ENCODE measurements at regions not wholly inside any gene's neighbourhood (a gene's known extent, or its start where the extent isn't known, plus 50 kb on each side); places are given as distances from the start of the nearest gene placed in this dataset.

- WGBS (ENCODE audit: extremely low coverage, insufficient coverage, insufficient read length) = no CpG with 5 or more reads among the region's 3 CpGs
- H3K9ac ChIP-seq (ENCODE audit: low read length) = no peak overlapping the region
- H3K4ac ChIP-seq (ENCODE audit: low read depth, low read length) = no peak overlapping the region
Measured at GRCh38 chr2:153557211-153557610, 78.6 kb upstream of the RPRM start.

GRCh38 chr2:153557714-153558113 lies 79.2 kb upstream of the RPRM start:
- no peak overlapping the region for H3K14ac ChIP-seq (ENCODE audit: low read length)
- no peak overlapping the region for H4K8ac ChIP-seq (ENCODE audit: low read depth, low read length)
- H4K91ac ChIP-seq (ENCODE audit: low read depth, low read length) = no peak overlapping the region
- no CpG with 5 or more reads among the region's 2 CpGs for WGBS (ENCODE audit: extremely low coverage, insufficient coverage, insufficient read length)
- H2BK120ac ChIP-seq (ENCODE audit: insufficient read depth, low read length, poor library complexity) = no peak overlapping the region
- H3K79me1 ChIP-seq (ENCODE audit: low read length) = no peaks in the 10 kb centered on the region
- no peak overlapping the region for H3K4me3 ChIP-seq (ENCODE audit: low read depth, low read length)
- no peaks in the 10 kb centered on the region for H3K79me2 ChIP-seq (ENCODE audit: control insufficient read depth, insufficient read depth, low read length, poor library complexity)
- no peaks in the 10 kb centered on the region for H3K36me3 ChIP-seq (ENCODE audit: control insufficient read depth in 1 of 2, insufficient read depth in 2 of 2, low read length in 2 of 2)
- H3K9ac ChIP-seq (ENCODE audit: low read length) = no peak overlapping the region
- H2AFZ ChIP-seq (ENCODE audit: insufficient read depth, low read length, poor library complexity) = no peak overlapping the region
- no peak overlapping the region for H3K4ac ChIP-seq (ENCODE audit: low read depth, low read length)
- H2BK12ac ChIP-seq (ENCODE audit: low read length) = no peak overlapping the region
- no peak overlapping the region for H3K27ac ChIP-seq (ENCODE audit: low read depth, low read length)
- no peak overlapping the region for H2BK5ac ChIP-seq (ENCODE audit: low read depth, low read length, poor library complexity)
- H3K27me3 ChIP-seq (ENCODE audit: insufficient read depth, low read length) = no peaks in the 10 kb centered on the region
- H3K4me1 ChIP-seq (ENCODE audit: control insufficient read depth in 1 of 2, insufficient read depth in 2 of 2, low read length in 2 of 2) = no peaks in the 10 kb centered on the region
- H3K18ac ChIP-seq (ENCODE audit: low read length) = no peak overlapping the region
- no peak for DNase-seq
- peaks cover 1% of the 10 kb centered on the region for H3K9me3 ChIP-seq (ENCODE audit: insufficient read depth, low read depth, low read length)
- no peak overlapping the region for H3K23ac ChIP-seq (ENCODE audit: low read length)
- no peak overlapping the region for H2AK5ac ChIP-seq (ENCODE audit: low read length)
- no peak overlapping the region for H3K4me2 ChIP-seq (ENCODE audit: low read length)
- H4K12ac ChIP-seq (ENCODE audit: low read depth, low read length) = no peak overlapping the region

More at GRCh38 chr2:153557211-153557610, 78.6 kb upstream of the RPRM start:
- Histone ChIP-seq H3K4me2 (ENCODE audit: low read length) (no peak overlapping the region), H3K14ac (ENCODE audit: low read length) (no peak overlapping the region), H3K23ac (ENCODE audit: low read length) (no peak overlapping the region), H3K27me3 (ENCODE audit: insufficient read depth, low read length) (no peaks in the 10 kb centered on the region), H3K18ac (ENCODE audit: low read length) (no peak overlapping the region), H3K79me2 (ENCODE audit: control insufficient read depth, insufficient read depth, low read length, poor library complexity) (no peaks in the 10 kb centered on the region), H2BK120ac (ENCODE audit: insufficient read depth, low read length, poor library complexity) (no peak overlapping the region), H4K12ac (ENCODE audit: low read depth, low read length) (no peak overlapping the region), H2BK5ac (ENCODE audit: low read depth, low read length, poor library complexity) (no peak overlapping the region), H3K27ac (ENCODE audit: low read depth, low read length) (no peak overlapping the region), H3K79me1 (ENCODE audit: low read length) (no peaks in the 10 kb centered on the region), H2AFZ (ENCODE audit: insufficient read depth, low read length, poor library complexity) (no peak overlapping the region), H4K91ac (ENCODE audit: low read depth, low read length) (no peak overlapping the region), H3K36me3 (ENCODE audit: control insufficient read depth in 1 of 2, insufficient read depth in 2 of 2, low read length in 2 of 2) (no peaks in the 10 kb centered on the region), H4K8ac (ENCODE audit: low read depth, low read length) (no peak overlapping the region), H2BK12ac (ENCODE audit: low read length) (no peak overlapping the region), H2AK5ac (ENCODE audit: low read length) (no peak overlapping the region), H3K4me3 (ENCODE audit: low read depth, low read length) (no peak overlapping the region), H3K9me3 (ENCODE audit: insufficient read depth, low read depth, low read length) (peaks cover 2% of the 10 kb centered on the region), H3K4me1 (ENCODE audit: control insufficient read depth in 1 of 2, insufficient read depth in 2 of 2, low read length in 2 of 2) (no peaks in the 10 kb centered on the region)
- peak in 1 of 2 donors; percentile 43 for DNase-seq

- Histone ChIP-seq H2AFZ (ENCODE audit: insufficient read depth, low read length, poor library complexity) (no peak overlapping the region), H3K27ac (ENCODE audit: low read depth, low read length) (no peak overlapping the region), H3K4me3 (ENCODE audit: low read depth, low read length) (no peak overlapping the region), H3K4me2 (ENCODE audit: low read length) (no peak overlapping the region), H2BK120ac (ENCODE audit: insufficient read depth, low read length, poor library complexity) (no peak overlapping the region), H3K27me3 (ENCODE audit: insufficient read depth, low read length) (no peaks in the 10 kb centered on the region), H3K36me3 (ENCODE audit: control insufficient read depth in 1 of 2, insufficient read depth in 2 of 2, low read length in 2 of 2) (no peaks in the 10 kb centered on the region), H3K9ac (ENCODE audit: low read length) (no peak overlapping the region), H3K18ac (ENCODE audit: low read length) (no peak overlapping the region), H3K9me3 (ENCODE audit: insufficient read depth, low read depth, low read length) (no peaks in the 10 kb centered on the region), H2BK5ac (ENCODE audit: low read depth, low read length, poor library complexity) (no peak overlapping the region), H3K79me2 (ENCODE audit: control insufficient read depth, insufficient read depth, low read length, poor library complexity) (no peaks in the 10 kb centered on the region), H4K91ac (ENCODE audit: low read depth, low read length) (no peak overlapping the region), H2AK5ac (ENCODE audit: low read length) (no peak overlapping the region), H3K23ac (ENCODE audit: low read length) (no peak overlapping the region), H4K8ac (ENCODE audit: low read depth, low read length) (no peak overlapping the region), H3K4ac (ENCODE audit: low read depth, low read length) (no peak overlapping the region), H3K14ac (ENCODE audit: low read length) (no peak overlapping the region), H4K12ac (ENCODE audit: low read depth, low read length) (no peak overlapping the region), H2BK12ac (ENCODE audit: low read length) (no peak overlapping the region), H3K4me1 (ENCODE audit: control insufficient read depth in 1 of 2, insufficient read depth in 2 of 2, low read length in 2 of 2) (no peaks in the 10 kb centered on the region), H3K79me1 (ENCODE audit: low read length) (no peaks in the 10 kb centered on the region)
- no peak for DNase-seq
- WGBS (ENCODE audit: extremely low coverage, insufficient coverage, insufficient read length) = no CpG with 5 or more reads among the region's 2 CpGs
Measured at GRCh38 chr2:153558247-153558646, 79.7 kb upstream of the RPRM start.

GRCh38 chr2:153567367-153567766 lies 88.8 kb upstream of the RPRM start:
- no peak overlapping the region for H4K12ac ChIP-seq (ENCODE audit: low read depth, low read length)
- no peak overlapping the region for H3K23ac ChIP-seq (ENCODE audit: low read length)
- H3K4me3 ChIP-seq (ENCODE audit: low read depth, low read length) = no peak overlapping the region
- H3K27ac ChIP-seq (ENCODE audit: low read depth, low read length) = no peak overlapping the region
- no peaks in the 10 kb centered on the region for H3K79me1 ChIP-seq (ENCODE audit: low read length)
- no peak overlapping the region for H3K18ac ChIP-seq (ENCODE audit: low read length)
- no peak overlapping the region for H2AK5ac ChIP-seq (ENCODE audit: low read length)
- H3K4me1 ChIP-seq (ENCODE audit: control insufficient read depth in 1 of 2, insufficient read depth in 2 of 2, low read length in 2 of 2) = no peaks in the 10 kb centered on the region
- no peak overlapping the region for H3K4me2 ChIP-seq (ENCODE audit: low read length)
- no peak overlapping the region for H3K14ac ChIP-seq (ENCODE audit: low read length)
- no peaks in the 10 kb centered on the region for H3K36me3 ChIP-seq (ENCODE audit: control insufficient read depth in 1 of 2, insufficient read depth in 2 of 2, low read length in 2 of 2)
- H4K8ac ChIP-seq (ENCODE audit: low read depth, low read length) = no peak overlapping the region
- no CpG with 5 or more reads among the region's 3 CpGs for WGBS (ENCODE audit: extremely low coverage, insufficient coverage, insufficient read length)
- no peaks in the 10 kb centered on the region for H3K79me2 ChIP-seq (ENCODE audit: control insufficient read depth, insufficient read depth, low read length, poor library complexity)
- H3K9ac ChIP-seq (ENCODE audit: low read length) = no peak overlapping the region
- no peak overlapping the region for H2AFZ ChIP-seq (ENCODE audit: insufficient read depth, low read length, poor library complexity)
- no peak overlapping the region for H2BK12ac ChIP-seq (ENCODE audit: low read length)
- H4K91ac ChIP-seq (ENCODE audit: low read depth, low read length) = no peak overlapping the region
- no peak for DNase-seq
- H3K27me3 ChIP-seq (ENCODE audit: insufficient read depth, low read length) = no peaks in the 10 kb centered on the region
- no peak overlapping the region for H3K4ac ChIP-seq (ENCODE audit: low read depth, low read length)
- no peak overlapping the region for H2BK5ac ChIP-seq (ENCODE audit: low read depth, low read length, poor library complexity)
- H3K9me3 ChIP-seq (ENCODE audit: insufficient read depth, low read depth, low read length) = no peaks in the 10 kb centered on the region
- H2BK120ac ChIP-seq (ENCODE audit: insufficient read depth, low read length, poor library complexity) = no peak overlapping the region
